ENCODE measurements at regions not wholly inside any gene's neighbourhood (a gene's known extent, or its start where the extent isn't known, plus 50 kb on each side); places are given as distances from the start of the nearest gene placed in this dataset.
"Not testable (repeated sequence)": the region's sequence is repeated elsewhere in the genome, so short reads cannot be mapped to it uniquely, and the experiment has no call there.

- DNase-seq (ENCODE audit: low read depth): no peak
Measured at GRCh38 chr4:127403471-127404084, 229.2 kb upstream of the INTU start.

GRCh38 chr4:127406187-127406586 is 226.6 kb upstream of the INTU start:
- DNase-seq (ENCODE audit: low read depth): no peak

- DNase-seq (ENCODE audit: low read depth): not testable (repeated sequence)
Measured at GRCh38 chr4:127407572-127407971, 225.2 kb upstream of the INTU start.

- DNase-seq (ENCODE audit: low read depth): no peak
Measured at GRCh38 chr4:127410201-127410600, 222.6 kb upstream of the INTU start.

GRCh38 chr4:127410644-127411043 is 222.1 kb upstream of the INTU start:
- DNase-seq (ENCODE audit: low read depth): no peak

- DNase-seq (ENCODE audit: low read depth): no peak
Measured at GRCh38 chr4:127414951-127415606, 217.7 kb upstream of the INTU start.

GRCh38 chr4:127416115-127416514 is 216.6 kb upstream of the INTU start:
- DNase-seq (ENCODE audit: low read depth): no peak

GRCh38 chr4:127417885-127418535 is 214.7 kb upstream of the INTU start:
- DNase-seq (ENCODE audit: low read depth): no peak

- DNase-seq (ENCODE audit: low read depth): no peak
Measured at GRCh38 chr4:127419431-127419830, 213.3 kb upstream of the INTU start.

- no peak for DNase-seq (ENCODE audit: low read depth)
Measured at GRCh38 chr4:127421437-127421836, 211.3 kb upstream of the INTU start.

- DNase-seq (ENCODE audit: low read depth): no peak
Measured at GRCh38 chr4:127425202-127425845, 207.4 kb upstream of the INTU start.

- DNase-seq (ENCODE audit: low read depth): no peak
Measured at GRCh38 chr4:127425851-127426250, 206.9 kb upstream of the INTU start.

GRCh38 chr4:127441571-127441970 is 191.2 kb upstream of the INTU start:
- DNase-seq (ENCODE audit: low read depth): no peak

- DNase-seq (ENCODE audit: low read depth): no peak
Measured at GRCh38 chr4:127445471-127445870, 187.3 kb upstream of the INTU start.

GRCh38 chr4:127446427-127446885 is 186.3 kb upstream of the INTU start:
- no peak for DNase-seq (ENCODE audit: low read depth)

GRCh38 chr4:127448986-127449385 is 183.8 kb upstream of the INTU start:
- DNase-seq (ENCODE audit: low read depth): no peak

- DNase-seq (ENCODE audit: low read depth): no peak
Measured at GRCh38 chr4:127449449-127449848, 183.3 kb upstream of the INTU start.

- no peak for DNase-seq (ENCODE audit: low read depth)
Measured at GRCh38 chr4:127450276-127450675, 182.5 kb upstream of the INTU start.

GRCh38 chr4:127463883-127464282 is 168.9 kb upstream of the INTU start:
- DNase-seq (ENCODE audit: low read depth): no peak

GRCh38 chr4:127469542-127469941 is 163.2 kb upstream of the INTU start:
- DNase-seq (ENCODE audit: low read depth): no peak

- DNase-seq (ENCODE audit: low read depth): no peak
Measured at GRCh38 chr4:127469959-127470809, 162.6 kb upstream of the INTU start.

GRCh38 chr4:127478271-127478670 is 154.5 kb upstream of the INTU start:
- DNase-seq (ENCODE audit: low read depth): not testable (repeated sequence)

Data from activated T-cell treated with anti-CD3 and anti-CD28 coated beads for 48 hours (primary cell).